HG02642 (cell line): ENCODE measurements at regions not wholly inside any gene's neighbourhood (a gene's known extent, or its start where the extent isn't known, plus 50 kb on each side); places are given as distances from the start of the nearest gene placed in this dataset.
"Not testable (repeated sequence)": the region's sequence is repeated elsewhere in the genome, so short reads cannot be mapped to it uniquely, and the experiment has no call there.

Source experiments
- ATAC-seq: cut with Tn5 transposase; IDR thresholded peaks from one replicate; pipeline ENCODE4 v1.9.1; 2021; ENCODE audit warnings: mild to moderate bottlenecking; ENCODE audit not compliant: unreplicated experiment, poor library complexity

GRCh38 chr4:49117951-49118350 is 131.9 kb downstream of the CWH43 start:
- not testable (repeated sequence) for ATAC-seq

- ATAC-seq = peak; percentile 60
Observed at GRCh38 chr4:49118379-49119212, 132.5 kb downstream of the CWH43 start.

- not testable (repeated sequence) for ATAC-seq
Observed at GRCh38 chr4:49119345-49119744, 133.3 kb downstream of the CWH43 start.

GRCh38 chr4:49120042-49120779 is 134.1 kb downstream of the CWH43 start:
- peak; percentile 12 for ATAC-seq

- peak; percentile 25 for ATAC-seq
Observed at GRCh38 chr4:49120804-49121203, 134.7 kb downstream of the CWH43 start.

GRCh38 chr4:49126443-49126842 is 140.4 kb downstream of the CWH43 start:
- not testable (repeated sequence) for ATAC-seq

GRCh38 chr4:49126858-49127257 is 140.8 kb downstream of the CWH43 start:
- ATAC-seq = not testable (repeated sequence)

GRCh38 chr4:49129385-49129784 is 143.3 kb downstream of the CWH43 start:
- ATAC-seq = not testable (repeated sequence)

- ATAC-seq = not testable (repeated sequence)
Observed at GRCh38 chr4:49129870-49130269, 143.8 kb downstream of the CWH43 start.

GRCh38 chr4:49130724-49131123 is 144.6 kb downstream of the CWH43 start:
- not testable (repeated sequence) for ATAC-seq

- ATAC-seq = peak; percentile 61
Observed at GRCh38 chr4:49137043-49137442, 151.0 kb downstream of the CWH43 start.

- not testable (repeated sequence) for ATAC-seq
Observed at GRCh38 chr4:49137961-49138360, 151.9 kb downstream of the CWH43 start.

- ATAC-seq = not testable (repeated sequence)
Observed at GRCh38 chr4:49138818-49139217, 152.7 kb downstream of the CWH43 start.

GRCh38 chr4:49139513-49139912 is 153.4 kb downstream of the CWH43 start:
- peak; percentile 53 for ATAC-seq

GRCh38 chr4:49140351-49140750 is 154.3 kb downstream of the CWH43 start:
- ATAC-seq = not testable (repeated sequence)

GRCh38 chr4:49141955-49142354 is 155.9 kb downstream of the CWH43 start:
- not testable (repeated sequence) for ATAC-seq

- peak; percentile 62 for ATAC-seq
Observed at GRCh38 chr4:49147143-49147542, 161.1 kb downstream of the CWH43 start.

GRCh38 chr4:49147596-49147995 is 161.5 kb downstream of the CWH43 start:
- not testable (repeated sequence) for ATAC-seq

- ATAC-seq = peak; percentile 79
Observed at GRCh38 chr4:49149006-49149975, 163.2 kb downstream of the CWH43 start.
